ENCODE measurements at regions not wholly inside any gene's neighbourhood (a gene's known extent, or its start where the extent isn't known, plus 50 kb on each side); places are given as distances from the start of the nearest gene placed in this dataset.
"Not testable (repeated sequence)": the region's sequence is repeated elsewhere in the genome, so short reads cannot be mapped to it uniquely, and the experiment has no call there.

DNA sequence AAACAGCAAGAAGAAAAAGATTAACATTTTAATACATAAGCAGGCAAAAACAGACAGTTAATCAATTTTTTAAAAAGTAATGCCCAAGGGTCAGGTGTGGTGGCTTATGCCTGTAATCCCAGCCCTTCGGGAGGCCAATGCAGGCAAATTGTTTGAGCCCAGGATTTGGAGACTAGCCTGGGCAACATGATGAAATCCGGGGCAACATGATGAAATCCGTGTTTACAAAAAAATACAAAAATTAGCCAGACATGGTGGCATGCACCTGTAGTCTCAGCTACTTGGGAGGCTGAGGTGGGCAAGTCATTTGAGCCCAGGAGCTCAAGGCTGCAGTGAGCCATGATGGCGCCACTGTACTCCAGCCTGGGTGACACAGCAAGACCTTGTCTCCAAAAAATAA lies 94.1 kb upstream of the DST start:
- in situ Hi-C loops (cut with MboI; ENCODE audit: low pct_unique_long_range_greater_than_20kb, low sequenced_read_pairs, unreplicated experiment) = no loop called here
- DNase-seq (ENCODE audit: low spot score) = no peak
- TF ChIP-seq, protein P1, sequence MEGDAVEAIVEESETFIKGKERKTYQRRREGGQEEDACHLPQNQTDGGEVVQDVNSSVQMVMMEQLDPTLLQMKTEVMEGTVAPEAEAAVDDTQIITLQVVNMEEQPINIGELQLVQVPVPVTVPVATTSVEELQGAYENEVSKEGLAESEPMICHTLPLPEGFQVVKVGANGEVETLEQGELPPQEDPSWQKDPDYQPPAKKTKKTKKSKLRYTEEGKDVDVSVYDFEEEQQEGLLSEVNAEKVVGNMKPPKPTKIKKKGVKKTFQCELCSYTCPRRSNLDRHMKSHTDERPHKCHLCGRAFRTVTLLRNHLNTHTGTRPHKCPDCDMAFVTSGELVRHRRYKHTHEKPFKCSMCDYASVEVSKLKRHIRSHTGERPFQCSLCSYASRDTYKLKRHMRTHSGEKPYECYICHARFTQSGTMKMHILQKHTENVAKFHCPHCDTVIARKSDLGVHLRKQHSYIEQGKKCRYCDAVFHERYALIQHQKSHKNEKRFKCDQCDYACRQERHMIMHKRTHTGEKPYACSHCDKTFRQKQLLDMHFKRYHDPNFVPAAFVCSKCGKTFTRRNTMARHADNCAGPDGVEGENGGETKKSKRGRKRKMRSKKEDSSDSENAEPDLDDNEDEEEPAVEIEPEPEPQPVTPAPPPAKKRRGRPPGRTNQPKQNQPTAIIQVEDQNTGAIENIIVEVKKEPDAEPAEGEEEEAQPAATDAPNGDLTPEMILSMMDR (IDR thresholded peaks at IDR 0.05; ENCODE audit: extremely low read depth, insufficient read depth, missing control alignments) = no peak

DNA sequence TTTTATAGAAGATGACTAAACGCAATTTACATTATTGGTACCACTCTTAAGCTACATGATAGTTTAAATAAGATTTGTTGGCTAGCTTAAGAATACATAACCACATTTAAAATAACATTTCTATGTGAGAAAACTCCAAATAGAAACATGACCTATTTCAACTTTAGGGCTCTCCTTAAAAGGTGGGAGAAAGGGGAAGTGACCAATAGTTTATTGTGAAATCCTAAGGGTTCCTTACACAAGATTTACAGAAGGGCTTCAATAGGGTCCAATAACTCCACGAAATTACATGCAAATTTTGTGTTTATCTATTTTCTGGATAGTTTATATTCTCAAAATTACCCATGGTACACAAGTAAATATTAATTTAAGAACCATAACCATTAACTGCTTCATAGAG lies 91.6 kb upstream of the DST start:
- DNase-seq (ENCODE audit: low spot score) = no peak
- TF ChIP-seq, protein P1 (IDR thresholded peaks at IDR 0.05; ENCODE audit: extremely low read depth, insufficient read depth, missing control alignments) = no peak
- in situ Hi-C loops (cut with MboI; ENCODE audit: low pct_unique_long_range_greater_than_20kb, low sequenced_read_pairs, unreplicated experiment) = no loop called here

DNA sequence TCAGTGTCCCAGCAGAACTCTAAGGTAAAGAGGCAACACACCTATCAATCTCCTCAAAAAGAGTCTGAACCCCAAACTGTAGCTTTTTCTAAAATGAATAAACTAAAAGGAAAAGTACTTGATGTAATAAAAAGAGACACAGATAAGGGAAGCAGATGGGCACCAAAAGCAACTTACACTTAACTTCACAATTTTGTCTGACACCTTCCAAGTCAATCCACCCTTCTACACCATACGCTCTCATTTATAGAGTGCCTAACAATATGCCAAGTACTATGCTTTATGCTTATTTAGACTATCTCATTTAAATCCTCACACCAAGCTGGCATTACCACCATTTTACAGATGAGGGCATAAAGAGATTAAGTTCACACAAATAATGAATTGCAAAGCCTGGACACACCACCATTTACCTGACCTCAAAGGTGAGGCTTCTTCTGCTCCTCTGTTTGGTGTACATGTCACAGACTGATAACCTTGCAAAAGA lies 90.6 kb upstream of the DST start:
- in situ Hi-C loops (cut with MboI; ENCODE audit: low pct_unique_long_range_greater_than_20kb, low sequenced_read_pairs, unreplicated experiment) = no loop called here
- no peak for DNase-seq (ENCODE audit: low spot score)
- TF ChIP-seq, protein P1 (IDR thresholded peaks at IDR 0.05; ENCODE audit: extremely low read depth, insufficient read depth, missing control alignments) = no peak

DNA sequence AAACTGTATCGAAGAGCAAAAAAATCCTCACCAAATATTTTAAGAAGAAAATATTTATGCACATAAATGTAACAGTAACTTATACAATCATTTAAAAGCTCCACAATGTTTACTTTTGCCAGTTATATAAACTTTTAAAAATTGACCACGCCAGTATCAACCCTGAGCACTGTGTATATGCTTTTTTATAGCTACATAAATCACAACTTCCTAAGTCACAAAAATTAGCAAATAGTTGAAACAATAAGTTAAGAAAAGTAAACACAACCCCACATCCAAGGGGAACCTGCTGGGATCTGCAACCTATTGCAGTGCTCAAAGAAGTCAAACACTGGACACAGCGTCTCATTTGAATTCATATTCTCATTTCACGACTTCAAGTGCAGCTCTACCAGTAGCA lies 89.8 kb upstream of the DST start:
- no peak for DNase-seq (ENCODE audit: low spot score)
- TF ChIP-seq, protein P1 (IDR thresholded peaks at IDR 0.05; ENCODE audit: extremely low read depth, insufficient read depth, missing control alignments) = no peak
- in situ Hi-C loops (cut with MboI; ENCODE audit: low pct_unique_long_range_greater_than_20kb, low sequenced_read_pairs, unreplicated experiment) = no loop called here

DNA sequence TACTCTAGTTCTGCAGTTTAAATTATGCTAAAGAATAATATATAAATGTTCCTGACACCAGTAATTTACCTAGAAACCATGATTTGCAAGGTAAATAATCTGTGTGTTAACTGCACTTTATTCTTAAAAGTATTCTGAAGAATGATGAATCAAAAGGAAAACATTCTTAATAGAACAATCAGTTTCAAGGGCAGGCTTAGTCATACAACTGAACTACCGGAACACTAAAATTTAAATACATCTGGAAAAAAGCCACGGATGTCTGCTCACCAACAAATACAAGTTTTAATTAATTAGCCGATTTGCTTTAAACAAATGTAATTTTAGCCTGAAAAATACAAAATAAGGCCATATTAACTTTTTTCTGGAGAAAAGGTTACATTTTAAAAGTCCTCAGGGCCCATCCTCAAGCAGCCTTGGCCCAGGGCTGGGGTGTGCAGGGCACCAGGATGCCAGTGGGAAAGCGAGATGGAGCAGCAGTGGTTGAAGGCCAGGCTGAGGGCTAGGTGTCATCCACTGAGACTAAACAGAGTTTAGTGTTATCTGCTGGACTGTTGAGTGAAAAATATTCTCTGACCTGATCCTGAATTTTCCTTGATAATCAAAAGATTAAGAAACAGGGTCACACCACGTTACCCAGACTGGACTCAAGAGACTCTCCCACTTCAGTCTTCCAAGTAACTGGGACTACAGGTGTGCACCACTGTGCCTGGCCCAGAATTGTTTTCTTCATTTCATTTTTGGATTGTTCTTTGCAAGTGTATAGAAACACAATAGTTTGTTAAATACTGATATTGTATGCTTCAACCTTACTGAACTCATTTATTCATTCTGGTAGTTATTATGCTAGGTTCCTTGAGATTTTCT lies 88.2 kb upstream of the DST start:
- in situ Hi-C loops (cut with MboI; ENCODE audit: low pct_unique_long_range_greater_than_20kb, low sequenced_read_pairs, unreplicated experiment) = no loop called here
- DNase-seq (ENCODE audit: low spot score) = no peak
- TF ChIP-seq, protein P1 (IDR thresholded peaks at IDR 0.05; ENCODE audit: extremely low read depth, insufficient read depth, missing control alignments) = no peak

DNA sequence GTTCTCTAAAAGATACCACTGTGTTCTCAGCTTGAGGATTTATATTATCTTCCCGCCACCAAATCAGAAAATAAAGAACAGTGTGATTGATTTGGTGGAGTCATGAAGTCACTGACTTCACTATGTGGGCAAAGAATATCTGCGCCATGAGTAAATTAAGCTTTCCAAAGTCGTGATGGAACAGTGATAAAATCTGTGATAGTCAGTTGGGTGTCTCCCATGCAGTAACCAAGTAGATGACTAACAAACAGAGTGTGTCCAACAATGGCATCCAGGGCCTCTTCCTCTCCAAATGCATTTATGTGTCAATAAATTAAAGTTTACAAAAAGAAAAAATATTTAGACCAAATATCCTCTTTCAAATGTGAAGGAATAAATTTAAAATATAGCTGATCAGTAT lies 87.0 kb upstream of the DST start:
- TF ChIP-seq, protein P1 (IDR thresholded peaks at IDR 0.05; ENCODE audit: extremely low read depth, insufficient read depth, missing control alignments) = no peak

DNA sequence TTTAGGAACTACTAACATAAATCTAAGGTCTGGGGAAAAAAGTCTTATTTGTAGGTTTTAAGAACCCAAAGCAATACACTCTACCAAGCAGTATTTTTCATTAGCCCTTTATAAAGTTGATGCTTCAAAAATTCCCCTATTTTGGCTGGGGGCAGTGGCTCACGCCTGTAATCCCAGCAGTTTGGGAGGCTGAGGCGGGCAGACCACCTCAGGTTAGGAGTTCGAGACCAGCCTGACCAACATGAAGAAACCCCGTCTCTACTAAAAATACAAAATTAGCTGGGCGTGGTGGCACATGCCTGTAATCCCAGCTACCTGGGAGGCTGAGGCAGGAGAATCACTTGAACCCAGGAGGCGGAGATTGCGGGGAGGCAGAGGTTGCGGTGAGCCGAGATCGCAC lies 86.5 kb upstream of the DST start:
- in situ Hi-C loops (cut with MboI; ENCODE audit: low pct_unique_long_range_greater_than_20kb, low sequenced_read_pairs, unreplicated experiment); DNase-seq (ENCODE audit: low spot score): not testable (repeated sequence)

More for the DNA sequence above, 87.0 kb upstream of the DST start:
- in situ Hi-C loops (cut with MboI; ENCODE audit: low pct_unique_long_range_greater_than_20kb, low sequenced_read_pairs, unreplicated experiment) = no loop called here
- DNase-seq (ENCODE audit: low spot score) = no peak
